ENCODE measurements at regions not wholly inside any gene's neighbourhood (a gene's known extent, or its start where the extent isn't known, plus 50 kb on each side); places are given as distances from the start of the nearest gene placed in this dataset.

- POLR2A ChIA-PET (ENCODE audit: partially characterized antibody), result no interaction called here
- no peaks in the 10 kb centered on the region for H3K36me3 Mint-ChIP-seq
- H3K27me3 ChIP-seq (ENCODE audit: insufficient read depth, low read length), result no peaks in the 10 kb centered on the region
- H3K4me3 Mint-ChIP-seq, result no peak overlapping the region
- H3K4me1 Mint-ChIP-seq, result no peaks in the 10 kb centered on the region
- no peaks in the 10 kb centered on the region for H3K27me3 Mint-ChIP-seq
- no peaks in the 10 kb centered on the region for H3K4me1 ChIP-seq (ENCODE audit: insufficient read depth, low read length)
- no peaks in the 10 kb centered on the region for H3K9me3 ChIP-seq (ENCODE audit: control insufficient read depth in 1 of 2, low read length in 2 of 2)
- H3K4me3 ChIP-seq (ENCODE audit: low read length in 2 of 2), result no peak overlapping the region
- CTCF ChIA-PET (ENCODE audit: partially characterized antibody), result no interaction called here
- DNase-seq, result no peak
- no peak overlapping the region for H3K27ac Mint-ChIP-seq
- no peaks in the 10 kb centered on the region for H3K36me3 ChIP-seq (ENCODE audit: insufficient read depth, low read length)
- H3K27ac ChIP-seq (ENCODE audit: low read depth, low read length), result no peak overlapping the region
- intact Hi-C loops (cut with micrococcal nuclease), result no loop called here
- H3K9me3 Mint-ChIP-seq, result no peaks in the 10 kb centered on the region
Observed at GRCh38 chr3:64390893-64391292, 165.6 kb upstream of the PRICKLE2 start.

DNA sequence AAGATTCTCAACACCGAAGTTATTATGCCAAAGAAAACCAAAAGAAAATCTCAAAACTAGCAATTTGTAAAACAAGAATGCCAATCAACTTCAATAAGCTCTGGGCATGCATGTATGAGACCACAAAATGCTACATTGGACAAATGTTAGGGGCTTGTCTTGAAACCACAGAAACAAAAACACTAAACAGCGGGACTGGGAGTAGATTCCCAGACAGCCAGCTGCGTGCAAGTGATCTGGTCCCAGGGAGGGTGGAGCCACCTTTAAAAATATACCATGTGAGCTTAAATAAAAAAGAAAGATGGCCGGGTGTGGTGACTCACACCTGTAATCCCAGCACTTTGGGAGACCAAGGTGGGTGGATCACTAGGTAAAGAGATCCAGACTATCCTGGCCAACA is 163.6 kb upstream of the PRICKLE2 start:
- no peaks in the 10 kb centered on the region for H3K9me3 Mint-ChIP-seq
- ChIA-PET CTCF (ENCODE audit: partially characterized antibody) (no interaction called here), POLR2A (ENCODE audit: partially characterized antibody) (no interaction called here)
- H3K4me3 Mint-ChIP-seq, result no peak overlapping the region
- no peaks in the 10 kb centered on the region for H3K27me3 Mint-ChIP-seq
- no peaks in the 10 kb centered on the region for H3K36me3 Mint-ChIP-seq
- no peaks in the 10 kb centered on the region for H3K4me1 Mint-ChIP-seq
- H3K27ac ChIP-seq (ENCODE audit: low read depth, low read length), result no peak overlapping the region
- no peaks in the 10 kb centered on the region for H3K4me1 ChIP-seq (ENCODE audit: insufficient read depth, low read length)
- no peaks in the 10 kb centered on the region for H3K9me3 ChIP-seq (ENCODE audit: control insufficient read depth in 1 of 2, low read length in 2 of 2)
- no peaks in the 10 kb centered on the region for H3K27me3 ChIP-seq (ENCODE audit: insufficient read depth, low read length)
- no peak overlapping the region for H3K27ac Mint-ChIP-seq
- H3K4me3 ChIP-seq (ENCODE audit: low read length in 2 of 2), result no peak overlapping the region
- intact Hi-C loops (cut with micrococcal nuclease), result no loop called here
- no peaks in the 10 kb centered on the region for H3K36me3 ChIP-seq (ENCODE audit: insufficient read depth, low read length)
- DNase-seq, result no peak

GRCh38 chr3:64387688-64388087 is 162.4 kb upstream of the PRICKLE2 start:
- Histone ChIP-seq H3K4me1 (ENCODE audit: insufficient read depth, low read length) (no peaks in the 10 kb centered on the region), H3K4me3 (ENCODE audit: low read length in 2 of 2) (no peak overlapping the region), H3K27ac (ENCODE audit: low read depth, low read length) (no peak overlapping the region), H3K36me3 (ENCODE audit: insufficient read depth, low read length) (no peaks in the 10 kb centered on the region), H3K27me3 (ENCODE audit: insufficient read depth, low read length) (no peaks in the 10 kb centered on the region), H3K9me3 (ENCODE audit: control insufficient read depth in 1 of 2, low read length in 2 of 2) (no peaks in the 10 kb centered on the region)
- intact Hi-C loops (cut with micrococcal nuclease), result no loop called here
- no peaks in the 10 kb centered on the region for H3K36me3 Mint-ChIP-seq
- no peak overlapping the region for H3K27ac Mint-ChIP-seq
- ChIA-PET POLR2A (ENCODE audit: partially characterized antibody) (no interaction called here), CTCF (ENCODE audit: partially characterized antibody) (no interaction called here)
- no peaks in the 10 kb centered on the region for H3K4me1 Mint-ChIP-seq
- no peaks in the 10 kb centered on the region for H3K27me3 Mint-ChIP-seq
- H3K4me3 Mint-ChIP-seq, result no peak overlapping the region
- H3K9me3 Mint-ChIP-seq, result no peaks in the 10 kb centered on the region
- no peak for DNase-seq

- Histone ChIP-seq H3K36me3 (ENCODE audit: insufficient read depth, low read length) (no peaks in the 10 kb centered on the region), H3K27me3 (ENCODE audit: insufficient read depth, low read length) (no peaks in the 10 kb centered on the region), H3K4me3 (ENCODE audit: low read length in 2 of 2) (no peak overlapping the region), H3K27ac (ENCODE audit: low read depth, low read length) (no peak overlapping the region), H3K4me1 (ENCODE audit: insufficient read depth, low read length) (no peaks in the 10 kb centered on the region), H3K9me3 (ENCODE audit: control insufficient read depth in 1 of 2, low read length in 2 of 2) (no peaks in the 10 kb centered on the region)
- Mint-ChIP-seq H3K27ac (no peak overlapping the region), H3K36me3 (no peaks in the 10 kb centered on the region), H3K4me1 (no peaks in the 10 kb centered on the region), H3K9me3 (peaks cover 0 to 2% (median 0%) of the 10 kb centered on the region in 8 donors), H3K4me3 (peak overlapping the region in 1 of 8 donors; percentile 9), H3K27me3 (no peaks in the 10 kb centered on the region)
- no peak for DNase-seq
- intact Hi-C loops (cut with micrococcal nuclease), result no loop called here
- ChIA-PET POLR2A (ENCODE audit: partially characterized antibody) (no interaction called here), CTCF (ENCODE audit: partially characterized antibody) (no interaction called here)
Observed at GRCh38 chr3:64385277-64385676, 160.0 kb upstream of the PRICKLE2 start.

- DNase-seq, result no peak
- H3K4me3 Mint-ChIP-seq, result no peak overlapping the region
- Histone ChIP-seq H3K27me3 (ENCODE audit: insufficient read depth, low read length) (no peaks in the 10 kb centered on the region), H3K36me3 (ENCODE audit: insufficient read depth, low read length) (no peaks in the 10 kb centered on the region), H3K9me3 (ENCODE audit: control insufficient read depth in 1 of 2, low read length in 2 of 2) (no peaks in the 10 kb centered on the region), H3K4me1 (ENCODE audit: insufficient read depth, low read length) (no peaks in the 10 kb centered on the region), H3K4me3 (ENCODE audit: low read length in 2 of 2) (no peak overlapping the region), H3K27ac (ENCODE audit: low read depth, low read length) (no peak overlapping the region)
- no peak overlapping the region for H3K27ac Mint-ChIP-seq
- no peaks in the 10 kb centered on the region for H3K27me3 Mint-ChIP-seq
- CTCF ChIA-PET (ENCODE audit: partially characterized antibody), result no interaction called here
- intact Hi-C loops (cut with micrococcal nuclease), result no loop called here
- POLR2A ChIA-PET (ENCODE audit: partially characterized antibody), result no interaction called here
- H3K4me1 Mint-ChIP-seq, result no peaks in the 10 kb centered on the region
- peaks cover 0 to 2% (median 0%) of the 10 kb centered on the region in 8 donors for H3K9me3 Mint-ChIP-seq
- H3K36me3 Mint-ChIP-seq, result no peaks in the 10 kb centered on the region
Observed at GRCh38 chr3:64384561-64384960, 159.3 kb upstream of the PRICKLE2 start.

GRCh38 chr3:64382153-64382552 is 156.9 kb upstream of the PRICKLE2 start:
- Mint-ChIP-seq H3K27me3 (no peaks in the 10 kb centered on the region), H3K36me3 (no peaks in the 10 kb centered on the region), H3K4me1 (no peaks in the 10 kb centered on the region), H3K27ac (no peak overlapping the region), H3K4me3 (no peak overlapping the region), H3K9me3 (peaks cover 0 to 2% (median 0%) of the 10 kb centered on the region in 8 donors)
- Histone ChIP-seq H3K27ac (ENCODE audit: low read depth, low read length) (no peak overlapping the region), H3K36me3 (ENCODE audit: insufficient read depth, low read length) (no peaks in the 10 kb centered on the region), H3K27me3 (ENCODE audit: insufficient read depth, low read length) (no peaks in the 10 kb centered on the region), H3K4me1 (ENCODE audit: insufficient read depth, low read length) (no peaks in the 10 kb centered on the region), H3K9me3 (ENCODE audit: control insufficient read depth in 1 of 2, low read length in 2 of 2) (no peaks in the 10 kb centered on the region), H3K4me3 (ENCODE audit: low read length in 2 of 2) (no peak overlapping the region)
- ChIA-PET CTCF (ENCODE audit: partially characterized antibody) (no interaction called here), POLR2A (ENCODE audit: partially characterized antibody) (no interaction called here)
- intact Hi-C loops (cut with micrococcal nuclease), result no loop called here
- DNase-seq, result no peak

GRCh38 chr3:64381367-64381766 is 156.1 kb upstream of the PRICKLE2 start:
- Mint-ChIP-seq H3K4me3 (no peak overlapping the region), H3K27ac (no peak overlapping the region), H3K36me3 (no peaks in the 10 kb centered on the region), H3K4me1 (no peaks in the 10 kb centered on the region), H3K27me3 (no peaks in the 10 kb centered on the region), H3K9me3 (peaks cover 0 to 2% (median 0%) of the 10 kb centered on the region in 8 donors)
- H3K36me3 ChIP-seq (ENCODE audit: insufficient read depth, low read length), result no peaks in the 10 kb centered on the region
- intact Hi-C loops (cut with micrococcal nuclease), result no loop called here
- H3K4me1 ChIP-seq (ENCODE audit: insufficient read depth, low read length), result no peaks in the 10 kb centered on the region
- DNase-seq, result no peak
- no peak overlapping the region for H3K27ac ChIP-seq (ENCODE audit: low read depth, low read length)
- H3K9me3 ChIP-seq (ENCODE audit: control insufficient read depth in 1 of 2, low read length in 2 of 2), result no peaks in the 10 kb centered on the region
- POLR2A ChIA-PET (ENCODE audit: partially characterized antibody), result no interaction called here
- H3K27me3 ChIP-seq (ENCODE audit: insufficient read depth, low read length), result no peaks in the 10 kb centered on the region
- H3K4me3 ChIP-seq (ENCODE audit: low read length in 2 of 2), result no peak overlapping the region
- CTCF ChIA-PET (ENCODE audit: partially characterized antibody), result no interaction called here

GRCh38 chr3:64380546-64380945 is 155.3 kb upstream of the PRICKLE2 start:
- no peak overlapping the region for H3K27ac Mint-ChIP-seq

More at GRCh38 chr3:64380546-64380945, 155.3 kb upstream of the PRICKLE2 start:
- Histone ChIP-seq H3K4me1 (ENCODE audit: insufficient read depth, low read length) (no peaks in the 10 kb centered on the region), H3K9me3 (ENCODE audit: control insufficient read depth in 1 of 2, low read length in 2 of 2) (no peaks in the 10 kb centered on the region), H3K27ac (ENCODE audit: low read depth, low read length) (no peak overlapping the region), H3K27me3 (ENCODE audit: insufficient read depth, low read length) (no peaks in the 10 kb centered on the region), H3K36me3 (ENCODE audit: insufficient read depth, low read length) (no peaks in the 10 kb centered on the region), H3K4me3 (ENCODE audit: low read length in 2 of 2) (no peak overlapping the region)
- peaks cover 0 to 7% (median 3%) of the 10 kb centered on the region in 8 donors for H3K9me3 Mint-ChIP-seq
- H3K27me3 Mint-ChIP-seq, result no peaks in the 10 kb centered on the region
- no peak overlapping the region for H3K4me3 Mint-ChIP-seq
- H3K36me3 Mint-ChIP-seq, result no peaks in the 10 kb centered on the region
- intact Hi-C loops (cut with micrococcal nuclease), result no loop called here
- POLR2A ChIA-PET (ENCODE audit: partially characterized antibody), result no interaction called here
- H3K4me1 Mint-ChIP-seq, result no peaks in the 10 kb centered on the region
- DNase-seq, result no peak
- CTCF ChIA-PET (ENCODE audit: partially characterized antibody), result no interaction called here
